OCI-M1 (cell line): ENCODE measurements at regions not wholly inside any gene's neighbourhood (a gene's known extent, or its start where the extent isn't known, plus 50 kb on each side); places are given as distances from the start of the nearest gene placed in this dataset.
A peak's percentile ranks its signal among the peaks of the same experiment; 100 is the strongest.

ENCODE experiments used
- DNase-seq: peaks from one replicate; lab custom pipeline; 2025; lab: John Stamatoyannopoulos, UW

DNA sequence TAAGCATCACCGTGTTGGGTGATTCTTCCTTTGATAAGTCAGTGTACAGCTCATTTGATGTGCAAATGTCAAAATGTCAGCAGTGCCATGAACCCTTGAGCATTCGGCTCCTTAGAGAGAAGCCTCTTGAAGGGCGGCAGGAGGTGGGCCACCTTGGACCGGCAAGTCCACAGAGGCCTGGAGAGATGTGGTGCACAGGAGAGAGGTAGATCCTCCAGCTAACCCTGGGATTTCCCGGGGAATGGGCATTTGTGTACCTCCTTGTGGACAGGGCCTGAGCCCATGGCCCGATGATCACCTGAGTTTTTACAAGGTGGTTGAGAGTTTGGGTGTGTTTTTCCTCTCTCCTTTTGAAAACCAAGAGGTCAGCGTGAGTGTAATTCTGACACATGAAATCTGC is 133.2 kb upstream of the RCN1 start:
- no peak for DNase-seq

DNA sequence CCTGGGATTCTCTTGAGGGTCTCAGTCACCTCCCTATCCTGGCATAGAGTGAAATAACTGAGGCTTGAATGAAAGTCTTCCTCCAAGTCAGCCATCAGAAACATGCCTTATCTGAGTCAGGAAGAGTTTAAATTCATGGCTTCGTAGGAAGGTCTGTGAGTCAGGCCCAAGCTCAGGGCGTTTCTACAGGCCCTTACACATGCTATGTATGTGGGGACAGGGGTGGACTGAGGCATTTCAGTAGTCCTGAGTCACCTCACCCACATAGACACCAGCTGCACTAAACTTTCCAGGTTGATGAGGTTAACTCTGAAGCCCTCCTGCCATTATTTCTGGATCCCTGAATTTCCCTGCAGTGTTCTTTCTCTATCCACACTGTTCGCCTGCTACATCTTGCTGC is 134.6 kb upstream of the RCN1 start:
- no peak for DNase-seq

DNA sequence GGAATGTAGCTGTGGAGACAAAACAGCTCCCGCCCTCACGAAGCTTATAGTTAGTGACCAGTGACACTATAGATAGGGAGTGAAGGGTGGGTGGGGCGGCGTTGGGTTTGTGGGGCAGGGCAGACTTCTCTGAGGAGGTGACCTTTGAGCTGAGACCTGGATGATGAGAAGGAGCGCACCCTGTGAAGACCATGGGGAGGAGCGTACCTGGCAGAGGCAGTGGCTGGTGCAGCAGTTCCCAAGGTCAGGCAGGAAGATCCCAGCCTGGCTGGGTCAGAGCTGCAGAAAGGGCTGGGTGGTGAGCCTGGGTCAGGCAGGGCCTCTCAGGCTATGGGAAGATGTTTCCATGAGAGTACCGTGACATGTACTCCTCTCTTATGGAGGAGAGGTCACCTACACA is 135.0 kb upstream of the RCN1 start:
- no peak for DNase-seq

DNA sequence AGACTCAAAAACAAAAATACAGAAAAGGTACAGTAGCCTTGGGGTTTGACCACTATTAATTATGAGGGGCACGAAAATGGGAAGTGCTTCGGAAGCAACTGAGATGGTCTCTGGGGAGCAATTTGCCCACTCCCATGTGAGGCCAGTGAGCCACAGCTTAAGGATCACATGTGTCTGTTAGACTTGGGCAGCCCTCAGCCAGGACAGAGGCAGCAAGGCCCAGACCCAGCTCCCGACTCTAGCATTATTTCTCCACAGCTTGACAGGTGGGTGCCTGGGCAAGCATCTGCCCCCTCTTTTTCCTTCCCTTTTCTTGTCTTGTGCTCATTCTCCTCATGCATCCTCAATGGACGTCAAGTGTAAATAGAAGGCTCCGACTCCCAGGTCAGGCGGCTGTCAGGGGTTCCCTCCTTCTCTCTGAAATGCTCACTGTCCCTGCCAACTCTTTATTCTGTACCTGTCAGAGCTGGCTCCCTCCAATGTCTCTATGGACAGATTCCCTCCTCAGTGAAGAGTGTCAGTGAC is 137.0 kb upstream of the RCN1 start:
- DNase-seq: no peak

DNA sequence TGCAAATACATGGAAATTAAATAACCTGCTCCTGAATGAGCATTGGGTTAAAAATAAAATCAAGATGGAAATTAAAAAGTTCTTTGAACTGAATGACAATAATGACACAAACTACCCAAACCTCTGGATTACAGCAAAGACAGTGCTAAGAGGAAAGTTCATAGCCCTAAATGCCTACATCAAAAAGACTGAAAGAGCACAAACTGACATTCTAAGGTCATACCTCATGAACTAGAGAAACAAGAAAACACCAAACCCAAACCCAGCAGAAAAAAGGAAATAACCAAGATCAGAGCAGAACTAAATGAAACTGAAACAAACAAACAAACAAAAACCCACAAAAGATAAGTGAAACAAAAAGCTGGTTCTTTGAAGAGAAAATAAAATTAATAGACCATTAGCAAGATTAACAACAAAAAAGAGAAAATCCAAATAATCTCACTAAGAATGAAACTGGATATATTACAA is 138.6 kb upstream of the PAX6 start:
- DNase-seq: peak; percentile 2

DNA sequence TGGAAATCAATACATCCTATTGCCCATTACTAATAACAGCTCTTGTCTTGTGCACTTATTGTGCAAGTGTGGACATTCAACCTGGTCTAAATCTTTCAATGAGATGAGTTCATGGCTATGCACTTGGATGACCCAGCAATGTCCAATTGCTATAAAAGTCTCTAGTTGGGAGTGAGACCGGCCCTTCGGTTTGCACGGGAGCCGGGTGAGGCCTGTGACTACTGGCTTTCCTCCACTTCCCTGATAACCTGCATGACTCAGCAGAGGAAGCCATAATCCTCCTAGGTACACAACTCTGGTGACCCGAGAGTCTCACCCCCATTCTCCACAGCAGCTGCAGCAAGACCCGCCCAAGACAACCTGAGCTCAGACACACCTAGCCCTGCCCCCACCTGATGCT is 135.9 kb upstream of the PAX6 start:
- DNase-seq: no peak

DNA sequence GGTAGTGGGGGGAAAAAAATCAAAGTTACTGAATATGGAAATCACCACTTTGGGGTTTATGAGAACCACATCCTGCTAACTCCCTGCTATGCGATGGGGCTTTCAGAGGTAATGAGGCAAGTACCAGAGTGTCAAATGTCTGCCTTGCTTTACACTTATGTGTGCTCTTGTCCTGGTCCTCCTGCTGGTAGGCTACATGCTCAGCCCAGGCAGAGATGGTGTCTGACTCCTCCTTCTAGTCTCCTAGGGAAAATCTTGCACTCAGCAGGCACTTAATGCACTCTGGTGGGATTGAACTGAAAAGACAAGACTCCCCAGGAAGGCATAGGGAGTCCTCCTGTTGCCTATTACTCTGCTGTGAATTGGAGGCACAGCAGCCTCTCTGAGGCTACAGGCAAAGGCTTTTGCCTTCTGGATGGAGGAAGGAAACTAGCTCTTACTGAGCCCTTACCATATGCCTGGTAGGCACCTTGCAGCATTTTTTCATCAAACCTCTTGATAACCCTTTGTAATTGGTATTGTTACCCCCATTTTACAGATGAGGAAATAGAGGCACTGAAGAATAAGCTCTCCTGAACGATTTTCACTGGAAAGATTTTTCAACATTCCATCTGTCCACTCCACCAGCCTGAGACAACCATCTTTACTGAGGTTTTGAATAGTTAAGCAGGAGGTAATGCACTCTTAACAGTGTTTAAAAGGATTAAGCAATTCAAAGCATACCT is 132.1 kb upstream of the PAX6 start:
- DNase-seq: no peak

DNA sequence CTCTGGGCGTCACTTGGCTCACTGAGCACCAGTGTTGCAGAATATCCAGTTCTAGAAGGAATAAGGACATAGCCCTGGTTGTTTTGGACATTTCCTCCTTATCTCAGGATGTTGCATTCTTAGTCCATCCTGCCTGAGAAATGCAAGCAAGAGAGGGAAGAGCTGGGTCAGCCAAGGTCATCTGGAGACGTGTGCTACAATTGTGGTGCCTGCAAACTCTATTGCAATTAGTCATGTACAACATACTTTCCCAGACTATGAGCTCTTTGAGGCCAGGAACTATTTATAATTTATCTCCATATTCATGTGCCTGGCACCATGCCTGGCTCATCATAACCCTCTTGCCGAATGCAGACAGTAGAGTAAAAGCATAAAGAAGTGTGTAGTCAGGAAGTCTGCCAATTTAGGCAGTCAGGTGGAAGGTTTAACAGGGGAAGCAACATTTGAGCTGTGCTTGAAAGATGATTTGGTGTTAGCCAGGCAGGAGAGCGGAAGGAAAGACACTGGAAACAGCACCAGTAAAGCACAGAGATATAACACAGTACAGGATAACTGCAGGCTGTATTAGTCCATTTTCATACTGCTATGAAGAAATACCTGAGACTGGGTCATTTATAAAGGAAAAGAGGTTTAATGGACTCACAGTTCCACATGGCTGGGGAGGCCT is 129.4 kb upstream of the PAX6 start:
- no peak for DNase-seq

DNA sequence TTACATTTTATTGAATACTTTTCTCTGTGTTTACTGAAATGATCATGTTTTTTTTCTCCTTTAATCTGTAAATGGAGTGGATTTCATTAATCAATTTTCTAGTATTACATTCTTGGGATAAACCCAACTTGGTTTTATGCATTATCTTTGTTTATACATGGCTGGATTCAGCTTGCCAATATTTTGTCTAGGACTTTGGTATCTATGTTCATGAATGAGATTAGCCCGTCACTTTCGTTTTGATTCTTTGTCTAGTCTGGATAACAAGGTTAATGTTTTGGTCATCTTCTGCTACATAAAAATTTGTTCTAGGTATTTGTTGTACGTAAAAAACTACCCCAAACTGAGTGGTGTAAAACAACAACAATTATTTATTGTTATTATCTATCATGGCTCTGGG is 127.9 kb upstream of the PAX6 start:
- peak; percentile 3 for DNase-seq

DNA sequence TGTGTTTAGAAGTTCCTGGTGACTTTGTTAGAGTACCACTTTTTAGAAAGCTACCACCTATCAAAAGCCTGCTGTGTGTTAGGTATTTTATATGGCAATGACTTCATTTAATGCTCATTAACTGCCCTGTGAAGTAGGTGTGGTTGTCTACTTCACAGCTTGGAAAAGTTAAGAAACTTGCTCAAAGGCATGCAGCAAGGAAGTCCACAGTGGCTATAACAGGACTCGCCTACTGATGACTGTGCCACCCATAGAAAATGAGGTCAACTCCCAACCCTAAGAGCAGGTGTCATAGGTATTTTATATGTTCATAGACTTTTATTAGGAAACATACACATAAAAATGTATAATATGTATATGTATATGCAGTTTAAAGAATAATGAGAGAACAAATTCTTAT is 125.2 kb upstream of the PAX6 start:
- no peak for DNase-seq

DNA sequence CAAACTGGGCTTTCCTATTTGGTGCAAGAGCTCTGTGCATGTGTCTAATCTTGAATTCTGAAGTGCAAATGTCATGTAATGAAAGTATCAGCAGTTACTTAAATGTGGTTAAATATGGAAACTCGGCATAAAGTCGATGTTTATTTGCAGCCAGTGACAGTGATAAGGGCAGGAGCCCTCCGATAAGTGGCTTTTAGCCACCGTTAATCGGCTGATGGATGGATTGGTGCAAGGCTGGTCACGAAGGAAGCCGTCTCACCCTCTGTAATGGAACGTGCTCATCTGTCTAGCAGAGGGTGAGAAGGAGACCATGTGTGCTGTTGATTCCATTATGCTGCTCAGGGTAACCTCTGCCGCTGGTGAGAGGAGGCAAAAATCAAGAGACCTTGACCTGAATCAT is 121.8 kb upstream of the PAX6 start:
- no peak for DNase-seq

DNA sequence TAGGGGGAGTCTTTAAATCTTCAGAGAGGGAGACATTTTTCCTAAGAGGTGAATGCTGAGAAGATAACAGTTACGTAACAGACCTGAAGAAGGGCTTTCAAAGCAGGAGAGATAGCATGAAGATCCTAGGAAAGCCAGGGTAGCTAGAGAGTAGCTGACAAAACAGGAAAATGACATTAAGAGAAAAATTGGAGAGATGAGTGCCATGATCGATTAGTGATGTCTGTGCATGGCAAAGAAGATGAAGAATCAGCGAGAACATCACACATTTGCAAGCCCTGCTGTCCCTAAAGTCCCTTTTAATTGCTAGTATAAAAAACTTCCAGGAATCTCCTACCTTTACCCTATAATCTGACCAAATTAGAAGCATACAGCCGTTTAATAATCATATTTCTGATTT is 116.9 kb upstream of the PAX6 start:
- DNase-seq: no peak

DNA sequence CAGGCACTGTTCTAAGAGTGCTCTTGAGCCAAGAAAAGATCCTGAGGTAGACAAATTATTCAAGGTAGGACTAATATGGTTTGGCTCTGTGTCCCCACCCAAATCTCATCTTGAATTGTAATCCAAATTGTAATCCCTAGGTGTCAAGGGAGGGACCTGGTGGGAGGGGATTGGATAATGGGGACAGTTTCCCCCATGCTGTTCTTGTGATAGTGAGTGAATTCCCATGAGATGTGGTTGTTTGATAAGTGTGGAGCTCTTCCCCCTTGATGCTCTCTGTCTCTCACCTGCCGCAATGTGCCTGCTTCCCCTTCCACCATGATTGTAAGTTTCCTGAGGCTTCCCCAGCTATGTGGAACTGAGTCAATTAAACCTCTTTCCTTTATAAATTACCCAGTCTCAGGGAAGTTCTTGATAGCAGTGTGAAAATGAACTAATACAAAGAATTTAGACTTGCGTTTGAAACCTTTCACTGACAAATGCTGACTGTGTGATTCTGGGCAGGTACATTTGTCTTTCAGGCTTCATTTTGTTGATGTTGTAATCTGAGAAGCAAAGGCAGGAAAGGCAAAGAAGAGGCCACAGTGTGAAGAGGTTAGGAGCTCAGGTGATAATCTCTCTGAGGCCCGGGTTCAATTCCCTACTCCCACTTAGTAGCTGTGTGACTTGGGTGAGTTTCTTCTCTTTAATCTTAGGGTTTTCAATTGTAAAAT is 115.8 kb upstream of the PAX6 start:
- no peak for DNase-seq

DNA sequence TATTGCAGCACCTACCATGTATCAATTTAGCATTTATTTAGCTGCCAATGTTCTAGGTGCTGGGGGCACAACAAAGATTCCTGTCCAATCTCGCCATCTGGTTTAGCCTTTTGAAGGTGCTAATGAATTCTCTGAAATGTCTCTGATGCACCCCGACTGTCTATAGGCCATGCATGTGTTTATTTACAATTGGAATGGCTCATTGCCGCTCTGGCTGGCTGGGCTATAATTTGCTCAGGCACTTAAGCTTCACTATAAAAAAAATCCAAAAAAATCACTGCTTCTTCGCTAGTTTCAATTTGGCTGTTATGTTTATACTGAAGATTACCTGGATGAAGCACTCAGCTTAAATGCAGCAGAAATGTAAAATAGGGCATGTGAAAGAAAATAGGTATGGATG is 115.0 kb upstream of the PAX6 start:
- no peak for DNase-seq

DNA sequence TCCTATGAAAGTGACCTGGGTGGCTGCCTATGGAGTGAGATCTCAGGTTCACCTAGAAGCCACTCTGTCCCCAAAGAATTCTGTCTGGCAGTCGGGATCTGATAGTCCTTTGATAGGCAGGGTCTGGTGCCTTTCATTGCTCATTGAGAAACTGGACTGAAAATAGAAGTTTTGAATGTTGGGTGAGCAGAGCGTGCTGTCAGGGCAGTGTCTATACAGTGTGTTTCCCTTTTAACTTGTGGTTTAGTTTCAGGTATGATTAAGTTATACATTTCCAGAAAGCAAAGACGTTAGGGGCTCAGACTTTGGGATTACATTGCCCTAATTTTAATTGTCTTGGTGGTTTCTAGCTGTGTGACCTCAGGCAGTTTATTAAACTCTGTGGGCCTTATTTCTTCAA is 111.3 kb upstream of the PAX6 start:
- DNase-seq: no peak

DNA sequence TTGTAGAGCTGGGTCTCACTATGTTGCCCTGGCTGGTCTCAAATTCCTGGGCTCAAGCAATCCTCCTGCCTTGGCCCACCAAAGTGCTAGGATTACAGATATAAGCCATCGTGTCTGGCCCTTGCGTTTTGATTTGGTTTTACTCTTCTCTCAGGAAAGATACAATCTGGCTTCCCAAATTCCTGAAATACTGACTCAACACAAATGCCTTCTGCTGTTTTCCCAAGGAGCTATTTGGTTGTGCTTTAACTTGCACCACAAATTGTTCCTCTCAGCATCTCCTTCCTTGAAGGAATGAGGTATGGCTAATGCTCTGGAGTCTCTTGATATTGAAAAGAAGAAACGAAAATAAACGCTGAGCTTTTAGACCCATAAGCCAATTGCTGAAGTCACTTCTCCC is 110.0 kb upstream of the PAX6 start:
- no peak for DNase-seq

DNA sequence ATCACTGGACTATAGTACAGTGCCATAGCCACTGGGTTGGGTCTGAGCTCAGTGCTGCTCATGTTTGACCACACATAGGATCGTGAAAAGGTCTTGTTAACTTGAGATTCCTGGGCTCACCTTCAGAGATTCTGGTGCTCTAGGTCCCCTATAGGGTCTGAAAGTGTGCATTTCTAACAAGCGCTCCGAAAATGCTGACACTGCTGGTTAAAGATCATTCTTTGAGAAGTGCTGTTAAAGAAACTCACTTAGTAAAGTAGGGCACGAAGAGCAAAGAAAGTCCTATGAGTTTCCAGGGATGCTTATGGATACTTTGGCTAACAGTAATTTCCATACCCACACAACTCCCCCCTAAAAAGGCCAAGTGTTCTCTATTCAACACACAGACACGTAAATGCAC is 108.1 kb upstream of the PAX6 start:
- DNase-seq: no peak

DNA sequence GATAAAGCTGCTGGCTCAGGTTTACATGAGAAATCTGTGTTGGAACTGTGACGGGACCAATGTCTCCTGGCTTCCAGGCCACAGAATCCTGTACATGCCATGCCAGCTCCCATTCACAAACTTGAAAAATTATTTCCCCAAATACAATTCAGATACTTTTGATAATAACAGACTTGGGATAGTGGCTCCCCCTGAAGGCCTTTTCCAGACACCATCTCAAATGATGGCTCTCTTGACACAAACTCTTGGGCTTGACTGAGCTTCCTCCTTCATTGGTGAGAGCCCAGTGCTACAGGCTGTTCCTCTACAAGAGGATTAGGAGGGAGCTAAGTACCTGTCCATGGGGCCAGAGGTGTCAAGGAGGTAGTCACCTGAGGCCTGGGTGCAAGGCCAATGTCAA is 104.7 kb upstream of the PAX6 start:
- no peak for DNase-seq

DNA sequence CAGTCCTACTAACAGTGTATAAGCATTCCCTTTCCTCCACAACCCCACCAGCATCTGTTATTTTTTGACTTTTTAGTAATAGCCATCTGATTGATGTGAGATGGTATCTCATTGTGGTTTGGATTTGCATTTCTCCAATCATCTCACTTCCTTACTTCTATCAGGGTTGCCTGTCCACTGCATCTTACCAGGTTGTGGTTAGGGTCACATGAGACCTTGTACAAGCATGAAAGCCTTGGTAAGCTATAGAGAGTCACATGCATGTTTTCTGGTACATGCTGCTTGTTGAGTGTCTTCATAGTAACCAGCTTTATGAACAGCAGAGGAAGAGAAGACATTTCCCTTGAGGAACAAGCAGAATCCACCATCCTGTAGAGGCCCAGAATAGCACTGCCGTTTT is 102.9 kb upstream of the PAX6 start:
- DNase-seq: no peak

DNA sequence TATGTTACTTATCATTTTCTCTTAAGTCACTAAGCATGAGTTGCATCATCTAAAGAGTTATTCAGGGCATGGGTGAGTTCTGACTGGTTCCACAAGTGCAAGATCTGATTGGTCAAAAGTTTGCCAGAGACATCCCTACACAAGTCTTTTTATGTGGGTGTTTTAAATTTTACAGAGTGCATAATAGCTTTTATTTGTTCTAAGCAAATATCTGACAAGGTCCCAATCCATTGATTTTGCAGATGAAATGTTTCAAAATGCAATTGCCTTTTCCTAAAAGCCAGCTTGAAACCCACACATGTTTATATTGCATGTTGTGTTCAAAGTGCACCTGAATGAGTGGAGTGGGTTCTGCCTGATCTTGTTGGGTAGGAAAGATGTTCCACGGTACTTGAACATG is 101.7 kb upstream of the PAX6 start:
- DNase-seq: no peak

DNA sequence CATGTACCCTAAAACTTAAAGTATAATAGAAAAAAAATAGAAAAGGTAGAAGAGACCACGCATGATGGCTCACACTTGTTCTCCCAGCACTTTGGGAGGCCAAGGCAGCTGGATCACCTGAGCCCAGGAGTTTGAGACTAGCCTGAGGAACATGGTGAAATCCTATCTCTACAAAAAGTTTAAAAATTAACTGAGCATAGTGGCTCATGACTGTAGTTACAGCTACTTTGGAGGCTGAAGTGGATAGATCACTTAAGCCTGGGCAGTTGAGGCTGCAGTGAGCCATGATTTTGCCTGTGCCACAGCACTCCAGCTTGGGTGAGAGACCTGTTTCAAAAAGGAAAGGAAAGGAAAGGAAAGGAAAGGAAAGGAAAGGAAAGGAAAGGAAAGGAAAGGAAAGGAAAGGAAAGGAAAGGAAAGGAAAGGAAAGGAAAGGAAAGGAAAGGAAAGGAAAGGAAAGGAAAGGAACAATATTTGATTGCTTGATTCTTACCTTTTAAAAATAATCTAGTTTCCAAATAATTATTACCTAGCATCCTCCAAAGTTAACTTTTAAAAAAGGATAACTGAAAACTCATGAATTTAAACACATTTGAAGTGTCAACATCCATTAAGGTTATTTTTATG is 99.9 kb upstream of the PAX6 start:
- DNase-seq: no peak

DNA sequence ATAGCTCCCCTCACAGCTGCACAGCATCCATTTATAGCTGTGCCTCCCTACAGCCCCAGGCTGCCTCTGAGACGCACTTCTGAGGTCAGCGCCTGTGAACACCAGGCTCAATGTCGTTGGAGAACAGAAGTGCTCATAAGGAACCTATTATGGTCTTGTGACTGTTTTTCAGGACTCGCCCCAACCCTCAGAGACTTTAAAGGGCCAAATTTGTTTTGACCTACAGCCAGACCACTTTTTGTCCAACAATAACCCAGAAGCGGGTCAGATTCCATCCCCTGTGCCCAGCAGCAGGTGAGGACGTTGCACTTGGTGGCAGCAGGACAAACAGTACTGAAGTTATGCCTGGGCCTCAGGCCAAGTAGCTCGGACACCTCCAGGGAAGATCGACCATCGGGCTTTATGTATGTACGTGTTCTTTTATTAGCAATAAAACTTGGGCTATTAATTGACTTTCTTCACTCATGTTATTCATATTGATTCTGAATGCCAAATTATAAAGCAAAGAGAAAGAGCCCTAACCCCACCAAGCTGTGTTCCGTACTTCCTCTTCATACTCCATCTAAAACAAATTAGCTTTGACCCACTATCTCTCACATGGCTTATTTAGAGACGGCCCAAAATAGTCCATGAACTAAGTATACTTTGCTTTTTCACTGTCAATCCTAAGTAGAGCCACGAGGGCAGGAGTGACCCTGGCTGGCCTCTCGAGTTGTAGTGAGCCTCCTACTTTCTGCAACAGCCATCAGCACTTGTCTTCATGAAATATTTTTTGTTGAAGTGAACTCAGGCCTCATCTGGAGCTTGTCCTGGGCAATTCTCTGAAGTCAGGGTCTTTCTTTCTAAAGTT is 92.3 kb upstream of the PAX6 start:
- no peak for DNase-seq
